Adrenal gland (tissue), 9 donors: ENCODE measurements at regions not wholly inside any gene's neighbourhood (a gene's known extent, or its start where the extent isn't known, plus 50 kb on each side); places are given as distances from the start of the nearest gene placed in this dataset.
"Not testable (repeated sequence)": the region's sequence is repeated elsewhere in the genome, so short reads cannot be mapped to it uniquely, and the experiment has no call there.

Source experiments
- DNase-seq, 7 donors: peaks; one replicate each; pipeline ENCODE4 v3.0.0-alpha.2; 2019 to 2020
- H3K27ac ChIP-seq, 5 donors: fragments of 200-600 bp; sonication (generic) in 4 of 5; 1 replicate in 3 of 5; 2 replicates in 2 of 5; pipeline versions ENCODE4 v1.5.1 to v1.8.0; 2016 to 2020; ENCODE audit warnings: mild to moderate bottlenecking in 1 of 5
- H3K27me3 ChIP-seq: fragments of 200-600 bp; 2 replicates; pipeline ENCODE4 v1.8.0; 2021
- H3K36me3 ChIP-seq, 2 donors: fragments of 200-600 bp; replicated peaks in 1 of 2; 1 replicate in 1 of 2; 2 replicates in 1 of 2; pipeline versions ENCODE4 v1.5.1 to v1.8.0; 2018 to 2022
- H3K4me1 ChIP-seq, 2 donors: fragments of 200-600 bp; replicated peaks in 1 of 2; 1 replicate in 1 of 2; 2 replicates in 1 of 2; pipeline versions ENCODE4 v1.5.1 to v1.8.0; 2018 to 2021
- H3K4me3 ChIP-seq, 4 donors: fragments of 200-600 bp; sonication (generic) in 3 of 4; one replicate each; pipeline ENCODE4 v1.5.1; 2016 to 2018
- H3K9me3 ChIP-seq, 3 donors: fragments of 200-600 bp; sonication (generic) in 1 of 3; replicated peaks in 1 of 3; 1 replicate in 2 of 3; 2 replicates in 1 of 3; pipeline versions ENCODE4 v1.5.1 to v1.8.0; 2016 to 2021
- CTCF ChIP-seq, 6 experiments: fragments of 450-650 bp in 4 of 6; fragments of 200-600 bp in 2 of 6; sonication (generic) in 1 of 6; IDR thresholded peaks; 1 replicate in 5 of 6; 2 replicates in 1 of 6; pipeline versions ENCODE4 v1.5.1 to v1.8.0; 2016 to 2021; ENCODE audit warnings: antibody characterized with exemption in 6 of 6, mild to moderate bottlenecking in 2 of 6, moderate library complexity in 1 of 6
- POLR2A ChIP-seq, 2 donors: fragments of 450-650 bp; IDR thresholded peaks; one replicate each; pipeline ENCODE4 v1.6.1; 2017; ENCODE audit warnings: antibody characterized with exemption in 2 of 2, mild to moderate bottlenecking in 2 of 2, moderate library complexity in 1 of 2
- WGBS, 4 donors: extraction: QIAGEN DNeasy Blood & Tissue Kit in 2 of 4; methylation state at CpG; one replicate each; pipeline versions ENCODE4 v1.1.5 to v1.1.7; 2013 to 2017; 5-methylcytosine and 5-hydroxymethylcytosine counted together
- intact Hi-C, 2 donors: fragments of 100-400 bp; cut with DNase I; formaldehyde crosslinking; loops; one replicate each; pipeline versions ENCODE4 v1.14.1 to v1.15.0; 2022 to 2023
- donor health status: healthy with polysubstance abuse.
- donor health status: Bipolar disorder and iron deficiency.
- donor health status: DM: yes; HTN: yes; CAD: no.
- donor health status: DM: no; HTN: no; CAD: no.
- donor health status: DM: no; HTN: no; CAD: no.

- WGBS, 4 donors, result 68 to 76% (median 70%) methylated on average over 1 of the region's 1 CpG
- Histone ChIP-seq H3K36me3 (no peaks in the 10 kb centered on the region), H3K27me3 (no peaks in the 10 kb centered on the region), H3K27ac (no peak overlapping the region), H3K4me1 (no peaks in the 10 kb centered on the region), H3K4me3 (no peak overlapping the region), H3K9me3 (peaks cover 0 to 5% (median 0%) of the 10 kb centered on the region in 3 donors)
- TF ChIP-seq POLR2A (IDR thresholded peaks at IDR 0.05) (no peak), CTCF (IDR thresholded peaks at IDR 0.05) (no peak)
- DNase-seq, result no peak
- intact Hi-C loops, result no loop called here
Measured at GRCh38 chr12:102673606-102674005, 193.2 kb upstream of the IGF1 start.

GRCh38 chr12:102672212-102672611 is 191.8 kb upstream of the IGF1 start:
- H3K27me3 ChIP-seq, H3K27ac ChIP-seq, intact Hi-C loops, H3K4me3 ChIP-seq, H3K36me3 ChIP-seq, H3K4me1 ChIP-seq, H3K9me3 ChIP-seq, DNase-seq: not testable (repeated sequence)

GRCh38 chr12:102669056-102669455 is 188.7 kb upstream of the IGF1 start:
- no peaks in the 10 kb centered on the region for H3K4me1 ChIP-seq
- TF ChIP-seq CTCF (IDR thresholded peaks at IDR 0.05), result no peak
- TF ChIP-seq POLR2A (IDR thresholded peaks at IDR 0.05), result no peak
- H3K27me3 ChIP-seq, result no peaks in the 10 kb centered on the region
- 45 to 70% (median 61%) methylated on average over 1 of the region's 1 CpG for WGBS, 4 donors
- no peaks in the 10 kb centered on the region for H3K36me3 ChIP-seq
- H3K9me3 ChIP-seq, result peaks cover 0 to 5% (median 0%) of the 10 kb centered on the region in 3 donors
- DNase-seq, result no peak
- intact Hi-C loops, result no loop called here
- H3K4me3 ChIP-seq, result no peak overlapping the region
- H3K27ac ChIP-seq, result no peak overlapping the region

GRCh38 chr12:102666176-102666575 is 185.8 kb upstream of the IGF1 start:
- H3K9me3 ChIP-seq, DNase-seq, H3K4me3 ChIP-seq, intact Hi-C loops, H3K36me3 ChIP-seq, H3K27me3 ChIP-seq, H3K4me1 ChIP-seq, H3K27ac ChIP-seq: not testable (repeated sequence)
- WGBS, 4 donors, result 29 to 45% (median 40%) methylated on average over 3 of the region's 3 CpGs

DNA sequence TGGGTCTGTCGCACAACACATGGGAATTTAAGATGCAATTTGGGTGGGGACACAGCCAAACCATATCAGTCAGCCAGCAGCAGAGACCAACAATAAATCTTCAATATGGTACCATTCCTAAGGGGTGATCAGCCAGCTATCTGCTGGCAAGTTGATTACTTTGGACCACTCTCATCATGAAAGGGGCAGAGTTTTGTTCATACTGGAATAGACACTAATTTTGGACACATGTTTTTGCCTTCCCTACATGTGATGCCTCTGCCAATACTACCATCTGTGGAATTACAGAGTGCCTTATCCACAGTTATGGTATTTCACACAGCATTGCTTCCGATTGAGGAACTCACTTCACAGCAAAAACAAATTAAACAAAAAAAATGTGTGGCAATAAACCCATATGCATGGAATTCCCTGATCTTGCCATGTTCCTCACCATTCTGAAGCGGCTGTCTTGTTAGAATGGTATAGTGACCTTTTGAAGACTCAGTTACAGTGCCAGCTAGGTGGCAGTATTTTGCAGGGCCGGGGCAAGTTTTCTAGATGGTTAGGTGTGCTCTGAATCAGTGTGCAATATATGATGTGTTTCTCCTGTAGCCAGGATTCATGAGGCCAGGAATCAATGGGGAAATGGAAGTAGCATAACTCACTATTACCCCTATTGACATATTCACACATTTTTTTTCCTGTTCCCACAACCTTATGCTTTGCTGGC is 179.0 kb upstream of the IGF1 start:
- no peaks in the 10 kb centered on the region for H3K4me1 ChIP-seq
- no peaks in the 10 kb centered on the region for H3K36me3 ChIP-seq
- no peak overlapping the region for H3K27ac ChIP-seq
- 71 to 84% (median 82%) methylated on average over 4 of the region's 4 CpGs for WGBS, 4 donors
- no peaks in the 10 kb centered on the region for H3K9me3 ChIP-seq
- intact Hi-C loops, result no loop called here
- H3K27me3 ChIP-seq, result no peaks in the 10 kb centered on the region
- DNase-seq, result no peak
- H3K4me3 ChIP-seq, result no peak overlapping the region
- TF ChIP-seq POLR2A (IDR thresholded peaks at IDR 0.05) (no peak), CTCF (IDR thresholded peaks at IDR 0.05) (no peak)
